ENCODE measurements at regions not wholly inside any gene's neighbourhood (a gene's known extent, or its start where the extent isn't known, plus 50 kb on each side); places are given as distances from the start of the nearest gene placed in this dataset.

- TF ChIP-seq POLR2A (IDR thresholded peaks at IDR 0.05) = no peak
- no peak for TF ChIP-seq CTCF (IDR thresholded peaks at IDR 0.05)
Measured at GRCh38 chrX:122625821-122626220, 558.3 kb upstream of the GRIA3 start.
